ENCODE measurements at regions not wholly inside any gene's neighbourhood (a gene's known extent, or its start where the extent isn't known, plus 50 kb on each side); places are given as distances from the start of the nearest gene placed in this dataset.

GRCh38 chr6:105452924-105453756 lies 50.3 kb upstream of the PREP start:
- no peaks in the 10 kb centered on the region for H3K4me1 Mint-ChIP-seq (ENCODE audit: low read depth)
- H3K9me3 Mint-ChIP-seq (ENCODE audit: low read depth), result peaks cover 3% of the 10 kb centered on the region
- TF ChIP-seq CTCF (IDR thresholded peaks at IDR 0.05; ENCODE audit: unreplicated experiment), result no peak
- no peak overlapping the region for H3K27ac Mint-ChIP-seq
- no peaks in the 10 kb centered on the region for H3K36me3 Mint-ChIP-seq (ENCODE audit: insufficient read depth)
- no peak for DNase-seq (ENCODE audit: low spot score, unreplicated experiment)
- H3K4me3 Mint-ChIP-seq (ENCODE audit: low read depth), result no peak overlapping the region
- peaks cover 3% of the 10 kb centered on the region for H3K27me3 Mint-ChIP-seq
